Spleen (tissue), 7 donors: ENCODE measurements at regions not wholly inside any gene's neighbourhood (a gene's known extent, or its start where the extent isn't known, plus 50 kb on each side); places are given as distances from the start of the nearest gene placed in this dataset.

Experiments
- POLR2A ChIP-seq, 3 donors: fragments of 450-650 bp; IDR thresholded peaks; one replicate each; pipeline ENCODE4 v1.5.1; 2017; ENCODE audit warnings: antibody characterized with exemption in 3 of 3, mild to moderate bottlenecking in 1 of 3
- POLR2AphosphoS5 ChIP-seq, 3 donors: sonication (generic); formaldehyde crosslinking; IDR thresholded peaks; one replicate each; pipeline ENCODE4 v1.5.1; 2017; ENCODE audit warnings: antibody characterized with exemption in 3 of 3
- TF ChIP-seq, protein P1 (sequence below), 11 experiments: fragments of 200-600 bp in 7 of 11; fragments of 450-650 bp in 4 of 11; sonication (generic) in 4 of 11; IDR thresholded peaks in 8 of 11; conservative IDR thresholded peaks in 3 of 11; 1 replicate in 7 of 11; 2 replicates in 4 of 11; pipeline versions ENCODE4 v1.4.0 to v1.8.0; 2016 to 2021; ENCODE audit warnings: antibody characterized with exemption in 11 of 11, inconsistent platforms in 4 of 11, mild to moderate bottlenecking in 1 of 11
- donor health status: DM: no; HTN: no; CAD: no; lungs with moderate emphysema.
- donor health status: DM: no; HTN: no; CAD: no.
- donor health status: DM: no; HTN: no; CAD: no.

DNA sequence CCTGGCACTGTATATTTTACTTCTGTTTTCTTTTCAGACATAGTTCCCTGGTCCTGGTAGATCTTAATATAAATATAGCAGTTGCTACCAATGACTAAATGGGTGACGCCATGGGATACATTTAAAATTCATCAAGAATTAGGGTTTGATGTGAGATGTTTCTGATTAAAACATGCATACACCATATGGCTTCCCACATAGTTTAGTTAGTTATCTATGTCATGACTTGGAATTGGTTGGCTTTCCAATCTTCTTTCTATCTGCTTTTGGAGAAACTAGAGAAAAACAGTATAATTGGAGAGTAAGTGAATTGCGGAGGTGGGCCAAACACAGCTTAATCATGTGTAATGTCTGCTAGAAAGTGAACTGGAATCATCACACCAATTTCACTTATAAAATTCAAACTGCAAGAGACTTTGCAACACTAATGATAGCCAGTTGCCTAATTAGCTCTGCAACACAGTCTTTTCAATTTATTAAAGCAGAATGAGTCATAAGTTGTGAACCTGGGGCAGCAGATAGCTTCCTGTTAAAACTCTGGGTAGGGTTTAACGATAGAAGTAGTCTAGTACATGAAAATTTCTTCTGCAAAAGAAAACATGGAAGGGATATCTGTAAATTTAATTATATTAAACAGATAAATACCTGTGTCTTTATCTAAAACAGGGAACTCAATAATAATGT is 295.2 kb downstream of the SLC16A7 start:
- TF ChIP-seq, protein P1, sequence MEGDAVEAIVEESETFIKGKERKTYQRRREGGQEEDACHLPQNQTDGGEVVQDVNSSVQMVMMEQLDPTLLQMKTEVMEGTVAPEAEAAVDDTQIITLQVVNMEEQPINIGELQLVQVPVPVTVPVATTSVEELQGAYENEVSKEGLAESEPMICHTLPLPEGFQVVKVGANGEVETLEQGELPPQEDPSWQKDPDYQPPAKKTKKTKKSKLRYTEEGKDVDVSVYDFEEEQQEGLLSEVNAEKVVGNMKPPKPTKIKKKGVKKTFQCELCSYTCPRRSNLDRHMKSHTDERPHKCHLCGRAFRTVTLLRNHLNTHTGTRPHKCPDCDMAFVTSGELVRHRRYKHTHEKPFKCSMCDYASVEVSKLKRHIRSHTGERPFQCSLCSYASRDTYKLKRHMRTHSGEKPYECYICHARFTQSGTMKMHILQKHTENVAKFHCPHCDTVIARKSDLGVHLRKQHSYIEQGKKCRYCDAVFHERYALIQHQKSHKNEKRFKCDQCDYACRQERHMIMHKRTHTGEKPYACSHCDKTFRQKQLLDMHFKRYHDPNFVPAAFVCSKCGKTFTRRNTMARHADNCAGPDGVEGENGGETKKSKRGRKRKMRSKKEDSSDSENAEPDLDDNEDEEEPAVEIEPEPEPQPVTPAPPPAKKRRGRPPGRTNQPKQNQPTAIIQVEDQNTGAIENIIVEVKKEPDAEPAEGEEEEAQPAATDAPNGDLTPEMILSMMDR (IDR thresholded peaks at IDR 0.05 in 8 of 11, conservative IDR thresholded peaks at IDR 0.05 in 3 of 11): no peak
- TF ChIP-seq POLR2A (IDR thresholded peaks at IDR 0.05) (no peak), POLR2AphosphoS5 (IDR thresholded peaks at IDR 0.05) (no peak)
